ENCODE measurements at regions not wholly inside any gene's neighbourhood (a gene's known extent, or its start where the extent isn't known, plus 50 kb on each side); places are given as distances from the start of the nearest gene placed in this dataset.

DNA sequence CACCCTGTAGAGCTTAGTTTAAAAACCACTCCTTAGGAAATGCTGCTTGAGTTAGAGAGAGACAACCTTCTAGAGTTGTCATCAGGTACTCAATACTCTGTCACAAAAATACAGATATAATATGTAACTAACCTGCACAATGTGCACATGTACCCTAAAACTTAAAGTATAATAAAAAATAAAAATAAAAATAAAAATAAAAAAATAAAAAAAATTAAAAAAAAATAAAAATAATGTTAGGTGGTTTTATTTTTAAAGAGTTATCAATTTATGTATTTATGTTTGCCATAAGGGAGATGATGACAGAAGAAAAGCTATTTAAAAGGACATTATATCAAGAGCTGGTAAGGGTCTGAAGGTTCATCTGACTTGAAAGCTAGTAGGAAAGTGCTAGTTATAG, 397.9 kb downstream of the TMA16 start:
- Histone ChIP-seq H3K4me1 (ENCODE audit: control insufficient read depth in 1 of 2, insufficient read depth in 2 of 2, low read length in 2 of 2) (no peaks in the 10 kb centered on the region), H3K9ac (ENCODE audit: insufficient read depth, low read length, poor library complexity, severe bottlenecking) (no peak overlapping the region), H3K9me3 (replicated peaks in 1 of 2; ENCODE audit: control insufficient read depth in 1 of 2, insufficient read depth in 1 of 2, low read length in 2 of 2) (no peaks in the 10 kb centered on the region), H4K20me1 (ENCODE audit: insufficient read depth, low read length) (no peaks in the 10 kb centered on the region), H3K27ac (ENCODE audit: low read depth in 1 of 2, low read length in 2 of 2) (no peak overlapping the region), H3K4me2 (replicated peaks; ENCODE audit: extremely low read depth, low read length, poor library complexity, severe bottlenecking) (no peak overlapping the region), H3K4me3 (replicated peaks in 1 of 3; ENCODE audit: low read depth in 2 of 3, low read length in 3 of 3) (no peak overlapping the region), H3K27me3 (ENCODE audit: control insufficient read depth in 2 of 2, insufficient read depth in 2 of 2, low read length in 2 of 2) (no peaks in the 10 kb centered on the region), H3K36me3 (replicated peaks in 1 of 2; ENCODE audit: control insufficient read depth in 1 of 2, insufficient read depth in 2 of 2, low read length in 2 of 2) (no peaks in the 10 kb centered on the region), H3K79me2 (ENCODE audit: insufficient read depth, low read length) (no peaks in the 10 kb centered on the region), H2AFZ (ENCODE audit: insufficient read depth, low read depth, low read length, poor library complexity, severe bottlenecking) (no peak overlapping the region)
- H3K4me1 Mint-ChIP-seq, result no peaks in the 10 kb centered on the region
- DNase-seq, result no peak
- no peak overlapping the region for H3K27ac Mint-ChIP-seq
- no peak overlapping the region for H3K4me3 Mint-ChIP-seq
- peaks cover 0 to 3% (median 0%) of the 10 kb centered on the region in 7 donors for H3K9me3 Mint-ChIP-seq
- intact Hi-C loops (cut with micrococcal nuclease), result no loop called here
- H3K27me3 Mint-ChIP-seq (ENCODE audit: low read depth in 3 of 3), result no peaks in the 10 kb centered on the region
- no peak for TF ChIP-seq CTCF (IDR thresholded peaks at IDR 0.05)
- H3K36me3 Mint-ChIP-seq, result no peaks in the 10 kb centered on the region

- no peaks in the 10 kb centered on the region for H3K27me3 Mint-ChIP-seq (ENCODE audit: low read depth in 3 of 3)
- intact Hi-C loops (cut with micrococcal nuclease), result no loop called here
Measured at GRCh38 chr4:163895378-163896005, 401.0 kb downstream of the TMA16 start.

More at GRCh38 chr4:163895378-163896005, 401.0 kb downstream of the TMA16 start:
- Mint-ChIP-seq H3K9me3 (peaks cover 0 to 3% (median 0%) of the 10 kb centered on the region in 7 donors), H3K27ac (no peak overlapping the region), H3K4me1 (no peaks in the 10 kb centered on the region), H3K36me3 (no peaks in the 10 kb centered on the region), H3K4me3 (no peak overlapping the region)
- no CpG with 5 or more reads among the region's 3 CpGs for WGBS (ENCODE audit: insufficient coverage)
- Histone ChIP-seq H3K9me3 (replicated peaks in 1 of 2; ENCODE audit: control insufficient read depth in 1 of 2, insufficient read depth in 1 of 2, low read length in 2 of 2) (no peaks in the 10 kb centered on the region), H2AFZ (ENCODE audit: insufficient read depth, low read depth, low read length, poor library complexity, severe bottlenecking) (no peak overlapping the region), H4K20me1 (ENCODE audit: insufficient read depth, low read length) (no peaks in the 10 kb centered on the region), H3K79me2 (ENCODE audit: insufficient read depth, low read length) (no peaks in the 10 kb centered on the region), H3K36me3 (replicated peaks in 1 of 2; ENCODE audit: control insufficient read depth in 1 of 2, insufficient read depth in 2 of 2, low read length in 2 of 2) (no peaks in the 10 kb centered on the region), H3K9ac (ENCODE audit: insufficient read depth, low read length, poor library complexity, severe bottlenecking) (no peak overlapping the region), H3K27ac (ENCODE audit: low read depth in 1 of 2, low read length in 2 of 2) (no peak overlapping the region), H3K27me3 (ENCODE audit: control insufficient read depth in 2 of 2, insufficient read depth in 2 of 2, low read length in 2 of 2) (no peaks in the 10 kb centered on the region), H3K4me3 (replicated peaks in 1 of 3; ENCODE audit: low read depth in 2 of 3, low read length in 3 of 3) (no peak overlapping the region), H3K4me1 (ENCODE audit: control insufficient read depth in 1 of 2, insufficient read depth in 2 of 2, low read length in 2 of 2) (no peaks in the 10 kb centered on the region), H3K4me2 (replicated peaks; ENCODE audit: extremely low read depth, low read length, poor library complexity, severe bottlenecking) (no peak overlapping the region)
- DNase-seq, result no peak
- TF ChIP-seq CTCF (IDR thresholded peaks at IDR 0.05), result no peak

Measured in CD14-positive monocyte (primary cell).